B cell (primary cell): ENCODE measurements at regions not wholly inside any gene's neighbourhood (a gene's known extent, or its start where the extent isn't known, plus 50 kb on each side); places are given as distances from the start of the nearest gene placed in this dataset.
"Not testable (repeated sequence)": the region's sequence is repeated elsewhere in the genome, so short reads cannot be mapped to it uniquely, and the experiment has no call there.

Experiments
- ATAC-seq: fragments of 200-7000 bp; cut with Tn5 transposase; one replicate; pipeline ENCODE4 v1.10.0; 2021; ENCODE audit warnings: low read depth, mild to moderate bottlenecking, moderate number of reproducible peaks, moderate library complexity
- CTCF ChIA-PET: fragments of 350-600 bp; sonication (Branson Sonifier 250); formaldehyde crosslinking; loops from one replicate; lab custom pipeline; 2021; ENCODE audit warnings: antibody characterized with exemption, inconsistent platforms; lab: Charles Lee
- POLR2A ChIA-PET: fragments of 350-600 bp; sonication (Branson Sonifier 250); formaldehyde crosslinking; loops from one replicate; lab custom pipeline; 2021; ENCODE audit warnings: antibody characterized with exemption; lab: Charles Lee
- DNase-seq: peaks from one replicate; pipeline ENCODE4 v3.0.0; 2013
- H2AFZ ChIP-seq: 2 replicates; pipeline ENCODE4 v1.6.1; 2012; ENCODE audit warnings: mild to moderate bottlenecking, low read depth, low read length; ENCODE audit not compliant: insufficient read depth, poor library complexity, severe bottlenecking
- H3K27ac ChIP-seq, 2 donors: 1 replicate in 1 of 2; 2 replicates in 1 of 2; pipeline ENCODE4 v1.5.1; 2012 to 2013; ENCODE audit warnings: low read length in 2 of 2, mild to moderate bottlenecking in 2 of 2, moderate library complexity in 1 of 2
- H3K27me3 ChIP-seq, 4 experiments: fragments of 200-600 bp in 1 of 4; sonication (generic) in 1 of 4; replicated peaks in 1 of 4; 1 replicate in 2 of 4; 2 replicates in 2 of 4; pipeline versions ENCODE4 v1.6.1 to v1.7.0; 2013 to 2016; ENCODE audit warnings: low read length in 3 of 4, mild to moderate bottlenecking in 2 of 4, mixed read lengths in 1 of 4, moderate library complexity in 1 of 4; ENCODE audit not compliant: insufficient read depth in 4 of 4, control insufficient read depth in 3 of 4; ENCODE audit errors: control extremely low read depth in 1 of 4
- H3K36me3 ChIP-seq, 2 experiments: replicated peaks in 1 of 2; 1 replicate in 1 of 2; 2 replicates in 1 of 2; pipeline versions ENCODE4 v1.6.1 to v1.7.1; 2013; ENCODE audit warnings: low read length in 1 of 2; ENCODE audit not compliant: insufficient read depth in 2 of 2, control insufficient read depth in 1 of 2; ENCODE audit errors: control extremely low read depth in 1 of 2, extremely low read depth in 1 of 2
- H3K4me1 ChIP-seq, 2 donors: fragments of 200-600 bp in 1 of 2; sonication (generic) in 1 of 2; 1 replicate in 1 of 2; 2 replicates in 1 of 2; pipeline versions ENCODE4 v1.5.1 to v1.6.1; 2013 to 2017; ENCODE audit warnings: low read length in 2 of 2; ENCODE audit not compliant: control insufficient read depth in 2 of 2, insufficient read depth in 2 of 2
- H3K4me2 ChIP-seq: replicated peaks from 2 replicates; pipeline ENCODE3; 2012; ENCODE audit warnings: mild to moderate bottlenecking, low read depth, low read length; ENCODE audit not compliant: poor library complexity, severe bottlenecking
- H3K4me3 ChIP-seq, 5 experiments: fragments of 200-600 bp in 1 of 5; sonication (generic) in 1 of 5; 1 replicate in 3 of 5; 2 replicates in 2 of 5; pipeline versions ENCODE4 v1.5.1 to v1.7.0; 2011 to 2016; ENCODE audit warnings: low read length in 4 of 5, mild to moderate bottlenecking in 4 of 5, low read depth in 2 of 5, control low read depth in 1 of 5, moderate library complexity in 1 of 5; ENCODE audit not compliant: insufficient read depth in 1 of 5; ENCODE audit errors: control extremely low read depth in 1 of 5, extremely low read depth in 1 of 5
- H3K79me2 ChIP-seq: fragments of 200-600 bp; sonication (generic); one replicate; pipeline ENCODE4 v1.6.0; 2016; ENCODE audit warnings: low read length; ENCODE audit not compliant: control insufficient read depth, insufficient read depth
- H3K9ac ChIP-seq: fragments of 200-600 bp; sonication (generic); 2 replicates; pipeline ENCODE4 v1.6.1; 2017; ENCODE audit warnings: mild to moderate bottlenecking, low read length, moderate library complexity
- H3K9me3 ChIP-seq, 3 donors: one replicate each; pipeline versions ENCODE4 v1.6.1 to v1.7.1; 2013; ENCODE audit warnings: low read length in 2 of 3; ENCODE audit not compliant: control insufficient read depth in 2 of 3, insufficient read depth in 1 of 3; ENCODE audit errors: control extremely low read depth in 1 of 3
- H4K20me1 ChIP-seq: 2 replicates; pipeline ENCODE4 v1.6.0; 2012; ENCODE audit warnings: mild to moderate bottlenecking, low read length; ENCODE audit not compliant: insufficient read depth, control insufficient read depth, poor library complexity, severe bottlenecking
- H3K27ac Mint-ChIP-seq: one replicate; pipeline ENCODE4 v1.8.0; 2021; ENCODE audit warnings: mixed read lengths
- H3K27me3 Mint-ChIP-seq: one replicate; pipeline ENCODE4 v1.8.0; 2021; ENCODE audit warnings: mixed read lengths
- H3K4me1 Mint-ChIP-seq: one replicate; pipeline ENCODE4 v1.8.0; 2021; ENCODE audit warnings: mixed read lengths
- H3K4me3 Mint-ChIP-seq: one replicate; pipeline ENCODE4 v1.8.0; 2021; ENCODE audit warnings: mixed read lengths
- H3K9me3 Mint-ChIP-seq: one replicate; pipeline ENCODE4 v1.8.0; 2022; ENCODE audit warnings: mixed read lengths; ENCODE audit not compliant: insufficient read depth
- CTCF ChIP-seq: fragments of 200-600 bp; IDR thresholded peaks from one replicate; pipeline ENCODE4 v1.8.0; 2022; ENCODE audit warnings: antibody characterized with exemption, mild to moderate bottlenecking
- EZH2 ChIP-seq: IDR thresholded peaks from 2 replicates; pipeline ENCODE4 v1.6.1; 2012; ENCODE audit warnings: borderline replicate concordance, low read depth, mild to moderate bottlenecking, moderate library complexity, low read length; ENCODE audit not compliant: insufficient read depth, poor library complexity, severe bottlenecking
- WGBS: methylation state at CpG from one replicate; pipeline ENCODE4 v1.1.5; 2013; ENCODE audit warnings: missing lambda C conversion rate; ENCODE audit not compliant: insufficient coverage; 5-methylcytosine and 5-hydroxymethylcytosine counted together
- intact Hi-C: fragments of 100-400 bp; cut with micrococcal nuclease; formaldehyde crosslinking; loops from one replicate; pipeline ENCODE4 v1.10.0; 2022

- H4K20me1 ChIP-seq: no peaks in the 10 kb centered on the region
- no CpG with 5 or more reads among the region's 5 CpGs for WGBS
- POLR2A ChIA-PET: no interaction called here
- no peak overlapping the region for H3K4me3 Mint-ChIP-seq
- TF ChIP-seq CTCF: no peak
- TF ChIP-seq EZH2: no peak
- no peak overlapping the region for H3K27ac Mint-ChIP-seq
- no peaks in the 10 kb centered on the region for H3K27me3 ChIP-seq
- no peaks in the 10 kb centered on the region for H3K79me2 ChIP-seq
- ATAC-seq: no peak
- no peak overlapping the region for H2AFZ ChIP-seq
- no peaks in the 10 kb centered on the region for H3K4me1 ChIP-seq
- H3K27ac ChIP-seq: no peak overlapping the region
- H3K9ac ChIP-seq: no peak overlapping the region
- H3K36me3 ChIP-seq: no peaks in the 10 kb centered on the region
- no peaks in the 10 kb centered on the region for H3K9me3 ChIP-seq
- H3K4me1 Mint-ChIP-seq: no peaks in the 10 kb centered on the region
- no peak for DNase-seq
- H3K9me3 Mint-ChIP-seq: no peaks in the 10 kb centered on the region
- H3K4me2 ChIP-seq: no peak overlapping the region
- no peak overlapping the region for H3K4me3 ChIP-seq
- intact Hi-C loops: no loop called here
- H3K27me3 Mint-ChIP-seq: no peaks in the 10 kb centered on the region
- CTCF ChIA-PET: no interaction called here
These were observed 694.3 kb downstream of the BRINP1 start for GRCh38 chr9:118674942-118675341.

- POLR2A ChIA-PET, H3K27ac Mint-ChIP-seq, H3K79me2 ChIP-seq, H3K27me3 Mint-ChIP-seq, H3K27ac ChIP-seq, H3K9me3 ChIP-seq, ATAC-seq, H3K36me3 ChIP-seq, CTCF ChIA-PET, H3K4me1 Mint-ChIP-seq, intact Hi-C loops, H3K9me3 Mint-ChIP-seq, H3K4me1 ChIP-seq, H3K9ac ChIP-seq, H3K27me3 ChIP-seq, H4K20me1 ChIP-seq, H2AFZ ChIP-seq, H3K4me2 ChIP-seq, DNase-seq, H3K4me3 ChIP-seq, H3K4me3 Mint-ChIP-seq: not testable (repeated sequence)
- over 99% methylated on average over 19 of the region's 47 CpGs for WGBS
These were observed 691.1 kb downstream of the BRINP1 start for GRCh38 chr9:118677936-118678653.
